Smooth muscle cell (in vitro differentiated cells): ENCODE measurements at regions not wholly inside any gene's neighbourhood (a gene's known extent, or its start where the extent isn't known, plus 50 kb on each side); places are given as distances from the start of the nearest gene placed in this dataset.

ENCODE experiments used
- DNase-seq: peaks from one replicate; lab custom pipeline; 2025; ENCODE audit not compliant: unreplicated experiment; lab: John Stamatoyannopoulos, UW
- H2AFZ ChIP-seq: fragments of 200-600 bp; sonication (generic); 2 replicates; pipeline ENCODE4 v1.6.0; 2016; ENCODE audit warnings: antibody characterized with exemption, low read depth, mild to moderate bottlenecking
- H3F3A ChIP-seq: fragments of 200-600 bp; sonication (generic); 2 replicates; pipeline ENCODE4 v1.6.0; 2017; ENCODE audit warnings: antibody characterized with exemption, low read depth
- H3K27ac ChIP-seq: fragments of 200-600 bp; sonication (generic); 2 replicates; pipeline ENCODE4 v1.5.1; 2016; ENCODE audit warnings: low read depth, mild to moderate bottlenecking
- H3K27me3 ChIP-seq: fragments of 200-600 bp; sonication (generic); 2 replicates; pipeline ENCODE4 v1.6.1; 2016; ENCODE audit warnings: low read depth, mild to moderate bottlenecking
- H3K36me3 ChIP-seq: fragments of 200-600 bp; sonication (generic); 2 replicates; pipeline ENCODE4 v1.5.1; 2016; ENCODE audit warnings: low read depth
- H3K4me1 ChIP-seq: fragments of 200-600 bp; sonication (generic); 2 replicates; pipeline ENCODE4 v1.5.1; 2016; ENCODE audit warnings: low read depth
- H3K4me2 ChIP-seq: fragments of 200-600 bp; sonication (generic); 2 replicates; pipeline ENCODE4 v1.6.0; 2016; ENCODE audit warnings: mild to moderate bottlenecking
- H3K4me3 ChIP-seq: fragments of 200-600 bp; sonication (generic); 2 replicates; pipeline ENCODE4 v1.5.1; 2016; ENCODE audit warnings: mild to moderate bottlenecking
- H3K79me2 ChIP-seq: fragments of 200-600 bp; sonication (generic); 2 replicates; pipeline ENCODE4 v1.6.0; 2016; ENCODE audit warnings: low read depth, mild to moderate bottlenecking
- H3K9ac ChIP-seq: fragments of 200-600 bp; sonication (generic); 2 replicates; pipeline ENCODE4 v1.6.0; 2016; ENCODE audit warnings: low read depth
- H3K9me3 ChIP-seq: fragments of 200-600 bp; sonication (generic); replicated peaks from 2 replicates; pipeline ENCODE4 v1.5.1; 2016; ENCODE audit warnings: low read depth
- H4K20me1 ChIP-seq: fragments of 200-600 bp; sonication (generic); 2 replicates; pipeline ENCODE4 v1.6.0; 2016; ENCODE audit warnings: low read depth
- CTCF ChIP-seq: fragments of 200-600 bp; sonication (generic); IDR thresholded peaks from 2 replicates; pipeline ENCODE4 v1.5.1; 2017; ENCODE audit warnings: borderline replicate concordance, mild to moderate bottlenecking, antibody characterized with exemption; ENCODE audit not compliant: insufficient read depth, poor library complexity, severe bottlenecking
- WGBS: methylation state at CpG from one replicate; pipeline ENCODE4 v1.1.7; 2016; ENCODE audit warnings: low lambda C conversion rate; 5-methylcytosine and 5-hydroxymethylcytosine counted together

- Histone ChIP-seq H3K79me2 (no peaks in the 10 kb centered on the region), H3K36me3 (no peaks in the 10 kb centered on the region), H3K4me1 (no peaks in the 10 kb centered on the region), H3K9ac (no peak overlapping the region), H4K20me1 (no peaks in the 10 kb centered on the region), H2AFZ (no peak overlapping the region), H3K4me2 (no peak overlapping the region), H3F3A (no peaks in the 10 kb centered on the region), H3K27ac (no peak overlapping the region), H3K27me3 (no peaks in the 10 kb centered on the region), H3K9me3 (no peaks in the 10 kb centered on the region), H3K4me3 (no peak overlapping the region)
- no peak for DNase-seq
- 77% methylated on average over 3 of the region's 3 CpGs for WGBS
- no peak for TF ChIP-seq CTCF
These were observed 88.0 kb upstream of the MANEA start for GRCh38 chr6:95489185-95489863.

- Histone ChIP-seq H3K79me2 (no peaks in the 10 kb centered on the region), H3K4me3 (no peak overlapping the region), H4K20me1 (no peaks in the 10 kb centered on the region), H3F3A (no peaks in the 10 kb centered on the region), H3K27ac (no peak overlapping the region), H3K4me1 (no peaks in the 10 kb centered on the region), H3K27me3 (no peaks in the 10 kb centered on the region), H3K9ac (no peak overlapping the region), H3K36me3 (no peaks in the 10 kb centered on the region), H2AFZ (no peak overlapping the region), H3K4me2 (no peak overlapping the region), H3K9me3 (no peaks in the 10 kb centered on the region)
- no peak for TF ChIP-seq CTCF
- no peak for DNase-seq
- 97% methylated on average over 28 of the region's 28 CpGs for WGBS
These were observed 80.4 kb upstream of the MANEA start for GRCh38 chr6:95496769-95497426.

- no peaks in the 10 kb centered on the region for H4K20me1 ChIP-seq
- H3K36me3 ChIP-seq = no peaks in the 10 kb centered on the region
- no peak overlapping the region for H3K9ac ChIP-seq
- H2AFZ ChIP-seq = no peak overlapping the region
- H3K4me2 ChIP-seq = no peak overlapping the region
- H3K4me3 ChIP-seq = no peak overlapping the region
- no peak for TF ChIP-seq CTCF
- H3K9me3 ChIP-seq = no peaks in the 10 kb centered on the region
- H3K4me1 ChIP-seq = no peaks in the 10 kb centered on the region
- H3K27ac ChIP-seq = no peak overlapping the region
- H3K27me3 ChIP-seq = no peaks in the 10 kb centered on the region
- H3F3A ChIP-seq = no peaks in the 10 kb centered on the region
- no peak for DNase-seq
- no peaks in the 10 kb centered on the region for H3K79me2 ChIP-seq
- 95% methylated on average over 4 of the region's 4 CpGs for WGBS
These were observed 76.1 kb upstream of the MANEA start for GRCh38 chr6:95501032-95501904.
